Epithelial cell of esophagus (primary cell): ENCODE measurements at regions not wholly inside any gene's neighbourhood (a gene's known extent, or its start where the extent isn't known, plus 50 kb on each side); places are given as distances from the start of the nearest gene placed in this dataset.

Source experiments
- DNase-seq: peaks from one replicate; pipeline ENCODE4 v3.0.0; 2010; ENCODE audit warnings: low read depth
- H3K4me3 ChIP-seq: 2 replicates; pipeline ENCODE4 v1.5.1; 2011; ENCODE audit warnings: mild to moderate bottlenecking, low read length, control low read depth
- TF ChIP-seq, protein P1 (sequence below): IDR thresholded peaks from 2 replicates; pipeline ENCODE4 v1.5.1; 2011; ENCODE audit warnings: low read depth, mild to moderate bottlenecking, low read length, control low read depth, inconsistent platforms; ENCODE audit not compliant: insufficient read depth; ENCODE audit errors: missing control alignments

DNA sequence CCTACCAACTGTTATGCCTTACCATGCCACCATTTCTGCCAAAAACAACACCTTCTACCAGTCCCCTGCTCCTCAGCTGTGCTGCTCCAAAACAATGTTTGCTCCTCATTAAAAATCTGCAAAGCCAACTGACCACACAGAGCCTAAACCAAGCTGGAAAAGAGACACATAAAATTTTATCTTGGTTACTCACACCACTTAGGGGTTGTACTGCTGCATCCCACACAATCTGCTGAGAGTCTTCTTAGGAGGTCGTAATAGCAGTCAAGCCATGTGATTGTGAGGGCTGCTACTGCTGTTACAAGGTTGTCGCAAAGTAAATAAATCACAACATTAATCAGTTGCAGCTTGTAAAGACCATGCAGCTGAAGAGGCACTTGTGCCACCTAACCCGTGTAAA, 607.4 kb upstream of the FAM241A start:
- DNase-seq, result no peak
- TF ChIP-seq, protein P1, sequence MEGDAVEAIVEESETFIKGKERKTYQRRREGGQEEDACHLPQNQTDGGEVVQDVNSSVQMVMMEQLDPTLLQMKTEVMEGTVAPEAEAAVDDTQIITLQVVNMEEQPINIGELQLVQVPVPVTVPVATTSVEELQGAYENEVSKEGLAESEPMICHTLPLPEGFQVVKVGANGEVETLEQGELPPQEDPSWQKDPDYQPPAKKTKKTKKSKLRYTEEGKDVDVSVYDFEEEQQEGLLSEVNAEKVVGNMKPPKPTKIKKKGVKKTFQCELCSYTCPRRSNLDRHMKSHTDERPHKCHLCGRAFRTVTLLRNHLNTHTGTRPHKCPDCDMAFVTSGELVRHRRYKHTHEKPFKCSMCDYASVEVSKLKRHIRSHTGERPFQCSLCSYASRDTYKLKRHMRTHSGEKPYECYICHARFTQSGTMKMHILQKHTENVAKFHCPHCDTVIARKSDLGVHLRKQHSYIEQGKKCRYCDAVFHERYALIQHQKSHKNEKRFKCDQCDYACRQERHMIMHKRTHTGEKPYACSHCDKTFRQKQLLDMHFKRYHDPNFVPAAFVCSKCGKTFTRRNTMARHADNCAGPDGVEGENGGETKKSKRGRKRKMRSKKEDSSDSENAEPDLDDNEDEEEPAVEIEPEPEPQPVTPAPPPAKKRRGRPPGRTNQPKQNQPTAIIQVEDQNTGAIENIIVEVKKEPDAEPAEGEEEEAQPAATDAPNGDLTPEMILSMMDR, result no peak

DNA sequence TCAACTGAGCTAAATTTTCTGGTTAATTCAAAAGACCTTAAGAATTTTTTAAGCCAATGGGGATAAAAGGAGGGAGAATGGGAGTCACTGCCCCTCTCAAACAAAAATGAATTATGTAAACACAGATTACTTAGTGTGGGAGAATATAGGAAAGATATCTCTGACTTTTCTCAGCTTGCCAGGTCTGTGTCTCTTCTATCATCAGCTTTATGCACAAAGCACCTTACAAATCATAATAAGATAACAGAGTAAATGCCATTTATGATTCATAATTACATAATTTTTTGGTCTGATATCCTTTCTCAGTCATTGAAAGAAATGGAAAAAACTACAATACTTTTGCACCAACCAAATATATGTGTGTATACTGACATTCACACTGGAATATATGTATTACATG, 604.6 kb upstream of the FAM241A start:
- no peak overlapping the region for H3K4me3 ChIP-seq
- DNase-seq, result no peak
- TF ChIP-seq, protein P1, result no peak

More for the DNA sequence above, 607.4 kb upstream of the FAM241A start:
- H3K4me3 ChIP-seq, result no peak overlapping the region

- H3K4me3 ChIP-seq, result no peak overlapping the region
- no peak for DNase-seq
- TF ChIP-seq, protein P1, result no peak
Measured at GRCh38 chr4:111542056-111542455, 603.2 kb upstream of the FAM241A start.

- no peak for DNase-seq
- TF ChIP-seq, protein P1, result no peak
- no peak overlapping the region for H3K4me3 ChIP-seq
Measured at GRCh38 chr4:111546881-111547280, 598.4 kb upstream of the FAM241A start.

- TF ChIP-seq, protein P1, result no peak
- peak; percentile 23 for DNase-seq
- H3K4me3 ChIP-seq, result no peak overlapping the region
Measured at GRCh38 chr4:111556141-111556781, 589.0 kb upstream of the FAM241A start.

DNA sequence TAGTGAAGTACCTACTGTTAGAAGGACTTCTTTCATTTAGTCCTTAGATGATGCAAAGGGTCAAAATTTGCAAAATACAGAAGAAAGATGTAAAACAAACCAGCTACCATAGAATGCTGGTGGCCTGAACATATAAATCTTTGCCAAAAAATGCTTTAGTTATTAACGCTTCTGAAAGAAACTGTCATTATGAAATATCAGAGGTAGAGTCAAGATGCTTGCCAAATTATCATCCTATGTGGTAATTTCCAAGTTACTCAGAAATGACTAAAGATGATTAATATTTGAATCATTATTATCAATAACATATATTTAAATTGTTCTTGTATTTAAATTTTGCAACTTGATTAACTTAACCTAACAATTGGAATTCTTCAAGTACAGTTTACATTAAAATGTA, 588.4 kb upstream of the FAM241A start:
- TF ChIP-seq, protein P1, result no peak
- peak; percentile 70 for DNase-seq
- H3K4me3 ChIP-seq, result no peak overlapping the region

GRCh38 chr4:111562826-111563225, 582.4 kb upstream of the FAM241A start:
- TF ChIP-seq, protein P1, result no peak
- peak; percentile 61 for DNase-seq
- no peak overlapping the region for H3K4me3 ChIP-seq
